Caki2 (cell line): ENCODE measurements at regions not wholly inside any gene's neighbourhood (a gene's known extent, or its start where the extent isn't known, plus 50 kb on each side); places are given as distances from the start of the nearest gene placed in this dataset.

Source experiments
- DNase-seq: peaks from one replicate; pipeline ENCODE4 v3.0.0-alpha.2; 2015; ENCODE audit warnings: low read depth
- in situ Hi-C: cut with HindIII; loops from 2 replicates; pipeline ENCODE4 v1.10.0; 2016; ENCODE audit warnings: low sequenced_read_pairs, low pct_unique_long_range_greater_than_20kb, mixed read lengths

GRCh38 chr2:2547911-2548310 is 216.8 kb upstream of the MYT1L start:
- no peak for DNase-seq
- in situ Hi-C loops, result no loop called here

DNA sequence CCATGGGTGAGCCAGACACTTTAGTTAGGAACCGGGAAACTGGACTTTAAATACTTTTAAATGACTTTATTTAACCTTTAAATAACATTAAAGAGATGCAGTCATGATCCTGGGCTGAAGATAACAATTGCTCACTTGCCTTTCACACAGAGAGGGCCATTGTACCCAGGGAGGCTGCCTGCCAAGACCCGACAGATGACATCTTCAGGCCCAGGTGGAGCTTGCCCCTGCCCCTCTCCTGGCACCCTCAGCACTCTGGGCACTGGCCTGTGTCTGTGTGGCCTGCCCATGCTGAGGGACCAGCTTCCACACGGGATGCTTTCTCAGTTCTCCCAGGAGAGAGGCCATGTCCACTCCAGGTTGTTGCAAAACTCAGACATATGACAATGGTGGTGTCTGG is 216.4 kb upstream of the MYT1L start:
- in situ Hi-C loops, result no loop called here
- no peak for DNase-seq

GRCh38 chr2:2546046-2546445 is 215.0 kb upstream of the MYT1L start:
- no peak for DNase-seq
- in situ Hi-C loops, result no loop called here

- DNase-seq, result no peak
These were observed 212.0 kb upstream of the MYT1L start for GRCh38 chr2:2542966-2543611.

DNA sequence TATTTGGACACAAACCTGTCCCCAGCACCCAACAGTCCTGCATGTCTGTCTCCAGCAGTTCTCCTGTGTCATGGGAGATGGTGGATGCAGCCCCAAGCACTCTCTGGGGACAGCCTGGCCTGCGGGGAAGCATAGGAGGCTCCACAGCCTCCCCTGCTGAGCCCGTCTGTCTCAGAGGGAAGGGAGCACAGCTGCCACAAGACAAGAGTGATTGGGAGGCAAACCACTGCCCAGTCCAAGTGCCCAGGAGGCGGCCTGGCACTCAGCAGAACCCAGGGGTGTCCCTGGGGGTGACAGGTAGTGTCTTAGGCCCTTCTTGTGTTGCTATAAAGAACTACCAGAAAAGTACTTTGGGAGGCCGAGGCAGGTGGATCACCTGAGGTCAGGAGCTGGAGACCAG is 211.2 kb upstream of the MYT1L start:
- no peak for DNase-seq
- in situ Hi-C loops, result no loop called here

More at GRCh38 chr2:2542966-2543611, 212.0 kb upstream of the MYT1L start:
- in situ Hi-C loops, result no loop called here

- in situ Hi-C loops, result no loop called here
- no peak for DNase-seq
These were observed 209.3 kb upstream of the MYT1L start for GRCh38 chr2:2540406-2540805.

DNA sequence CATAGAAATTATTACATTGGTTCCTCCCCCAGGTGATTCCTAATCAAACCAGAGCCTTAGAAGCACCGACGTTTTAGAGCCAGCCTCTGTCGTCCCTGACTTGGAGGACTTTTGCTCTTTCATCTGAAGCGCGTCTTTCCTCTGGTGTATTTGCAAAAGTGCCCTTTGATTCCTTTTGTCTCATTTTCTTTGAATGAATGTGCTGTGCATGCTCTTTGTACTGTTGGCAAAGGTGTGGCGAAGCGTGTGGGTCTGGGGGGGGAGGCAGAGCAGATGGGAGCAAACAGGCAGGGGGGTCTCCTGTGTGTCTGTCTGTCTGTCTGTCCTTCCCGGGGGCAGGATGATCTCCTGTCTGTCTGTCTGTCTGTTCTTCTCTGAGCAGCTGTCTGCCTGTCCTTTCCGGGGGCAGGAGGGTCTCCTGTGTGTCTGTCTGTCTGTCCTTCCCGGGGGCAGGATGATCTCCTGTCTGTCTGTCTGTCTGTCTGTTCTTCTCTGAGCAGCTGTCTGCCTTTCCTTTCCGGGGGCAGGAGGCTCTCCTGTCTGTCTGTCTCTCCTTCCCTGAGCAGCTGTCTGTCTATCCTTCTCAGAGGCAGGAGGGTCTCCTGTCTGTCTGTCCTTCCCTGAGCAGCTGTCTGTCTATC is 205.5 kb upstream of the MYT1L start:
- DNase-seq, result no peak
- in situ Hi-C loops, result no loop called here

GRCh38 chr2:2530334-2530733 is 199.3 kb upstream of the MYT1L start:
- no peak for DNase-seq
- in situ Hi-C loops, result no loop called here

GRCh38 chr2:2528846-2529245 is 197.8 kb upstream of the MYT1L start:
- DNase-seq, result no peak
- in situ Hi-C loops, result no loop called here

DNA sequence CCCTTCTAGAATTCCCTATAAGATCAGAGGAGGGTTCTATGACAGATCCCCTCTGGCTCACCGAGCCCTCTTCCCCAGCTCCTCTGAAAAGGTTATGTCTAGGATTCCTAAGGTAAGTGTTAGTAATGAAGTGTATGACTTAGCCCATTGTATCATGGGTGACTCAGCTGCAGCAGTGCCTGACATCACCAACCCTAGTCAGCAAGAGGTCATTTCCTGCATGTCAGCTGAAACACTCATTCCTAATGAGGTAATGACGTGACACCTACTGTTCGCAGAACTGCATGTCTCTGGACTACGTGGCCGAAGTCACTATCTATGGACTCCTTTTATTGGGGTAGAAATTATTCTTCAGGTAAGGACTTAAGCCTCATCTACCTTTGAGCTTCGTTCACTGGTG is 196.1 kb upstream of the MYT1L start:
- in situ Hi-C loops, result no loop called here
- DNase-seq, result no peak

DNA sequence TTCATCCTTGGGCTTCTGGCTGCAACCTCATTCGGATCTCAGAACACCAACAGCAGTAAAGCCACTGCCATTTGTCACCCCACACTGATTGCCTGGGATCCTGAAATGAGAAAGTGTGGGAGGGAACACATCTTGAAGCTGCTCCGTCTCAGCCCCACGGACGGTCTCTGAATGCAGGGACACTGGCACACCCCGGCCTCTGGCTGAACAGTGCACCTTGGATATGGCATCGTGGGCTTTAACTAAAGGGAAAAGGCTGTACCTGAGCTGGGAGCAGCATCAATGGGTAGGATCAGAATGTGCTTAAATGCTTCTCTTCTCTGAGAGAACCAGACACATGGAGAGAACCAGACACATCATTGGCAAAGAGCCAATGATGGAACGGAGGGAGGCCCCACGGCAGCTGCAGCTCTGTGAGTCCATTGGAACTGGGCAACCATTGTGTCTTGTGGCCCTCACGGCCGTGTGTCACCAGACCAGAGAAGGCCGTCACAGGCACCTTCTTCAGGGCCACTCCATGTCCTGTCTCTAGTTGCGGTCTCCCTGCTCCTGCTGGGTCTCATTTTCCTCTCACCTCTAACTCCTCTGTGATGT is 193.4 kb upstream of the MYT1L start:
- DNase-seq, result no peak
- in situ Hi-C loops, result no loop called here

- DNase-seq, result no peak
- in situ Hi-C loops, result no loop called here
These were observed 192.6 kb upstream of the MYT1L start for GRCh38 chr2:2523461-2524347.

- in situ Hi-C loops, result no loop called here
- no peak for DNase-seq
These were observed 189.3 kb upstream of the MYT1L start for GRCh38 chr2:2520401-2520811.

DNA sequence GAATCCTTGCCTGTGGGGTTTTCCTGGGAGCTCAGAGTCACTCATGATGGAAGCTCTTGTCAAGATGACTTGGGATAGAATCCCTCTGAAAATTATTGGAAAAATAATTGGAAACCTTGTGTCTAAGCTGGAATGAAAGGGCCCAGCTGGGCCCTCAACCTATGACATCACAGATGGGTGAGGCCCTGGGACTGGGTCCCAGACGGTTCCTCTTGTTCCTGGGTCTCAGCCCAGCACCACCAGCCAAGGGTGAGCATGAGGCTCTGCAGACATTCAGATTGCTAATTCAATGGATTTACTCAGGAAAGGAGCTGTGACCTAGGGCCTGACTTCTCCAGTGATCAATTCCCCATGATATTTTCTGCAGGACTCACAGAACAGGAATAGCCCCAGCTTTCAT is 188.3 kb upstream of the MYT1L start:
- no peak for DNase-seq
- in situ Hi-C loops, result no loop called here

DNA sequence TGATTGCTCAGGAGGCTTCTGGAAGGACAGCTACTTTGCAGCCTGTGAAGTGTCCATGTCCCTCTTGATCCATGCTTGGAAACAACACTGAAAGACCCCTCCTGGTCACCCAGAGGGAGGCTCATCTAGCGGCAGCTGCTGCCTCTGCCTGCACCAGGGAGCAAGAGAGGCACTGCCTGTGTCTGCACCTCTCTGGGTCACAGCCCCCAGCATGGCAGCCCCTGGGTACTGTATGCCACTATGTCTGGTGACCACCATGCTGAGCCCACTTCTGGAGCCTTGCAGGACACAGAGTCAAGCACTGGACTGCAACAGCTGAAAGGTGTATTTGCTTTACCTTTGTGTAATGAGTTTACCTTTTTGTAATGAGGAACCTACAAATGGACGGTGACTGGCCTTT is 186.3 kb upstream of the MYT1L start:
- in situ Hi-C loops, result no loop called here
- DNase-seq, result no peak

GRCh38 chr2:2516386-2516785 is 185.3 kb upstream of the MYT1L start:
- DNase-seq, result no peak
- in situ Hi-C loops, result no loop called here

GRCh38 chr2:2512931-2513330 is 181.9 kb upstream of the MYT1L start:
- no peak for DNase-seq
- in situ Hi-C loops, result no loop called here

DNA sequence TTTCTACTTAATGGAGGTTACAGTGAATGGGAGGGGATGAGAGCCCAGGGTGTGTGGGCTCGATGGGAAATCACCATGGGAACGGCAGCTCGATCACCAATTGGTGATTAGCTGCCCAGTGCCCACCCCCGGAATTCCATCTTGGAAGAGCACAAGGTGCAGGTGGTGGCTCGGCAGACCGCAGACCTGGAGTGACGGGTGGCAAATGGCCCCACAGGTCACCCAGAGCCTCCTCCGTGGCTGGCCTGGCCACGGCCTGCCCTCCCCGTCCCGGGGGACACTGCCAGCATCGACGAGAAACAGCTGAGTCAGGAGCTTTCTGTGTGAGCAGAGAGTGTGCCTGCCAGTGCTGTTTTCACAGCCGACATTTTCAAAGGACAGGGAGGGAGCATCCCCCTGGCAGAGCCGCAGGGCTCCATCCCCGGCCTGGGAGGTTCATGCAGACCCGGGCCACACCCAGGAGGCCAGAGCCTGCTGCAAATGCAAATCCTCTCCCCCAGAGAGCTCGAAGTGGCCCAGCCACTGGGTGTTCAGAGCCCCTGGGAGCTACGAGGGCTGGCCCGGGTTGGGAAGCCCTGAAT is 176.4 kb upstream of the MYT1L start:
- no peak for DNase-seq
- in situ Hi-C loops, result no loop called here

- in situ Hi-C loops, result no loop called here
- no peak for DNase-seq
These were observed 175.5 kb upstream of the MYT1L start for GRCh38 chr2:2506536-2506935.
